NCI-H1694 (cell line): ENCODE measurements at regions not wholly inside any gene's neighbourhood (a gene's known extent, or its start where the extent isn't known, plus 50 kb on each side); places are given as distances from the start of the nearest gene placed in this dataset.
"Not testable (repeated sequence)": the region's sequence is repeated elsewhere in the genome, so short reads cannot be mapped to it uniquely, and the experiment has no call there.

Experiments
- DNase-seq: peaks from one replicate; lab custom pipeline; 2025; lab: John Stamatoyannopoulos, UW

- no peak for DNase-seq
Observed at GRCh38 chr2:184338771-184339170, 259.6 kb upstream of the ZNF804A start.

DNA sequence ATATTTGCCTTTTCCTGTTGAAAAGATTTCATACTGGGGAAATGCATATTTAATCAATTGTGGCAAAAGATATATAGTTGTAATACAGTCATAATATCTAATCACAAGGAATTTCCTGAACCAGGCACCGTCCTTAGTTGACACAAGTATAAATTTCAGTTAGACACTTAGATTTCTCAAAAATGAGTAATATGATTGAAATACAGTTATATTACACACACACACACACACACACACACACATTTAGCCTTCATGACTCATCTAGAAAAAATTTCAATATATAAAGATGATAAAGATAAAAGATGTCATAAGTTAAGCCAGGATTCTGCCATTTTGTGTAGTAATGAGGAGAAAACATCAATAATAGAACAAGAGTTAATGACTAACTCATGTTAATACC lies 258.4 kb upstream of the ZNF804A start:
- DNase-seq = no peak

DNA sequence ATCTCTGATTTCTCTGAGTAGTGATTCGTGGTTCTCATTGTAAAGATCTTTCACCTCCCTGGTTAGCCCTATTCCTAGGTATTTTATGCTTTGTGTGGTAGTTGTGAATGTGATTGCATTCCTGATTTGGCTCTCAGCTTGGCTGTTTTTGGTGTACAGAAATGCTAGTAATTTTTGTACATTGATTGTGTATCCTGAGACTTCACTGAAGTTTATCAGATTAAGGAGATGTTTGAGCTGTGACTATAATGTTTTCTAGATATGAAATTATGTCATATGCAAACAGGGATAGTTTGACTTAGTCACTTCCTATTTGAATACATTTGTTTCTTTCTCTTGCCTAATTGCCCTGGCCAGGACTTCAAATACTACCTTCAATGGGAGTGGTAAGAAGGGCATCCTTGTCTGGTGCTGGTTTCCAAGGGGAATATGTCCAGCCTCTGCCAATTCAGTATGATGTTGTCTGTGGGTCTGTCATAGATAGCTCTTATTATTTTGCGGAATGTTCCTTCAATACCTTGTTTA lies 251.9 kb upstream of the ZNF804A start:
- DNase-seq = no peak

DNA sequence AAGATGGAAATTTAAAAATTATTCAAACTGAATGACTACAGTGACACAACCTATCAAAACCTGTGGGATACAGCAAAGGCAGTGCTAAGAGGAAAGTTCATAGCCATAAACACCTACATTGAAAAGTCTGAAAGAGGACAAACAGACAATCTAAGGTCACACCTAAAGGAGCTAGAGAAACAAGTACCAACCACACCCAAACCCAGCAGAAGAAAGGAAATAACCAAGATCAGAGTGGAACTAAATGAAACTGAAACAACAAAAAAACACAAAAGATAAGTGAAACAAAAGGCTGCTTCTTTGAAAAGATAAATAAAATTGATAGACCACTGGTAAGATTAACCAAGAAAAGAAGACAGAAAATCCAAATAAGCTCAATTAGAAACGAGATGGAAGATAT lies 247.2 kb upstream of the ZNF804A start:
- DNase-seq = no peak

DNA sequence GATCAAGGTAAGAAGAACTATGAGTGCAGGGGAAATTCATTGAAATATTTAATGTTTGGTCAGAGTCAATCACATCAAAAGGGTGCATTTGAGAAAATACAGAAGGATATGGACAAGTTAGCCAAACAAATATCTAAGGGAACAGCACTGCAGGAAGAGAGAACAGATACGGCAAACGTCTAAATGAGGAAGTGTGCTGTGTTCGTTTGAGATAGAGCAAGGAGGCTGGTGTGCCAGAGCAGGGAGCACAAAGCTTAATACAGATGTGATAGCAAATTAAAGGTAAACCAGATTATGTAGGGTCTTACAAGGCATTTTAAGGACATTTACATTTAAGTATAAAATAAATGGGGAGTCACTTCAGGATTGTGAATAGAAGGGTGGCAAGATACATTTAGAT lies 241.3 kb upstream of the ZNF804A start:
- DNase-seq = no peak

DNA sequence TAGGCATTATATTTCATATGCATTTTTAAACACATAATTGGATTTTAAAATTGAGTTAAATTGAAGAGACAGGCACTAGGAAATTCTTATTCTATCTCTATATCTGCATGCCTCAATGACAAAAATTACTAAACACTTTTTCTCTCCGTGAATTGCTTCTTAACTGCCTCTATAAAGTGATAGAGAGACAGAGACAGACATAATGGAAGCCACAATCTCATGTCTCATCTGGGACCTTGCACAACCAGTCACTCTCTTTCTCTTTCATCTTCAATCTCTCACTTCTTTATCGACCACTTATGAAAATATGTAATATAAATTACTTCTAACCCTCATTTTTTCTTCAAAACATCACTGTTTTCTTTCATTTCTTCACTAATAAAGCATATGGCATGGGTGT lies 238.9 kb upstream of the ZNF804A start:
- no peak for DNase-seq

- no peak for DNase-seq
Observed at GRCh38 chr2:184363213-184363612, 235.1 kb upstream of the ZNF804A start.

DNA sequence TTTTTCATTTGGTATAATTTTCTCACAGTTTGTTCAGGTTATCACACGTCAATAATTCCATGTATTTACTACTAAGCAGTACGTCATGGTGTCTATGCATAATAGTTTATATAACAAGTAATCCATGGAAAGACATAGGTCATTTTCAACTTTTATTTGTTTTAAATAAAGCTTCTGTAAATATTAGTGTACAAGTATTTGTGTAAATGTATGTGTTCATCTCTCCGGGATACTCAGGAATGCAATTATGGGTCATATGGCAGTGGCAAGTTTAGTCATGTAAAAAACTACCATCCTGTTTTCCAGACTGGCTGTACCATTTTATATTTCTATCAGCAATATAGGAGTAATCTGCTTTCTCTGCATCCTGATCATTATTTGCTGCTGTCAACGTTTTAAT lies 231.1 kb upstream of the ZNF804A start:
- DNase-seq = no peak

DNA sequence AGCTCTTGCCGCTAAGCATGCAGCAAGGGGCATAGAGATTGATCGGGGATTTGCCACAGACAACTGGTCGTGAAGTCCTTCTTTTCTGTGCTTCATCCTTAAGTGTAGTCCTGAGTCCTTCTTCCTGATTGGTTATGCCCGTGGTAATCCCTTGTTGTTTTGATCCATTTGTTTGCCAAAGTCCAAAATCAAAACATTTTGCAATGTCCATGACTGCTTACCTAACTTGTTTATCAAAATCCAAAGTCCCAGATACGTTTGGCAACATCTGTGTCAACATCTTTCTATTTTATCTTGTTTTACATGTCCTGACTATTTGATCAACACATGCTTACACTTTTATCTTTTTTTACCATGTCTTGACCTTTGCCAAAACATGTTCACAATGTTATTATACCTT lies 229.0 kb upstream of the ZNF804A start:
- DNase-seq = no peak

DNA sequence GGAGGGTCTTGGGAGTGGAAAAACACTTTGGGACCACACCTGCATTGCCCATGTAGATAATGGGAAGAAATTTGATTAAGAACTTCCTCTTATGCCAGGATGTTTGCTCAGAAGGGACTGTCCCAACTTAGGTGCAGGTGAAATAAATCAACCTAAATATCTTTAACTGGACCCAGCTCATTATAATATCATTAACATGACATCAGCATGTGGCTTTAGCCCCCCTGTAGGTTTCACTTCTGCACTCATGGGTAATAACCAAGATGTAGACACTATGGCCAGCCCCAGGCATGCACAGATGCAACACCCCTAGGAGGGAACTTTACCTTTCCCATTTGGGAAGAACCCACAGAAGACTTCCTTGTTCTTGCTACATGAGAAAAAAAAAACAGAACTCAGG lies 227.4 kb upstream of the ZNF804A start:
- DNase-seq = no peak

- DNase-seq = no peak
Observed at GRCh38 chr2:184371641-184372040, 226.7 kb upstream of the ZNF804A start.

GRCh38 chr2:184372484-184372883 lies 225.8 kb upstream of the ZNF804A start:
- DNase-seq = no peak

DNA sequence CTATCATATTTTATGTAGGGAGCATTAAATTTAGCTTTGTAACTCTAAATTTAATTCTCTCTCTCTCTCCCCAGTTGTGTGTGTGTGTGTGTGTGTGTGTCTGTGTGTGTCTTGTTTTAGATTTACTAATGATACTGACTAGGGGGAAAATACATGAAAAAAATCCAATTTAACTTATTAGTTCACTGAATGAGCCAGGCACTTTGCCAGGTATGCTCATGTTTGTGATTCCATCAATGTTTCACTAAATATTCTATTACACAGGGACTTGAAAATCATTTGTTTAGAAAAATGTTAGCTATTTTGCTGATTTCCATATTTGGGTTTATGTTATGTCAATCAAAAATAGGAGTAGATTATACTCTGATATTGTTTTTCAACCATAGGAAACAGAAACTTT lies 203.7 kb upstream of the ZNF804A start:
- no peak for DNase-seq

DNA sequence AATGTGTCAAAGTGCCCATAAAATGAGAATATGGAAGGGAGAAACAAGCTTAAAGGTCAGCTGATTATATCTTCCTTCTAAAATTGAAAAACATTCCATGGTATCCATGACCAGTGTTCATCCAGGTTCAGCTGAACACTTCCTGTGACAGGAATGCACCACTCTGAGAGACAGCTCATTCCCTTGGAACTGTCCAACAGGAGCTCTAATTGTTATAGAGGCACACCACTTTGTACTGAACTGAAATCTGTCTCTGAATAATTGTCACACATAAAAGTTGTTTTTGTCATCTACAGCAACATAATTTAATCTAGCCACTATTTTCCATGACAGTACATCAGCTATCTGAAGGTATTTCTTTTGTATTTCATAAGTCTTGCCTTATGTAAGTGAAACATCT lies 195.9 kb upstream of the ZNF804A start:
- DNase-seq = no peak

- not testable (repeated sequence) for DNase-seq
Observed at GRCh38 chr2:184407041-184407630, 191.2 kb upstream of the ZNF804A start.

- no peak for DNase-seq
Observed at GRCh38 chr2:184410160-184410559, 188.2 kb upstream of the ZNF804A start.

DNA sequence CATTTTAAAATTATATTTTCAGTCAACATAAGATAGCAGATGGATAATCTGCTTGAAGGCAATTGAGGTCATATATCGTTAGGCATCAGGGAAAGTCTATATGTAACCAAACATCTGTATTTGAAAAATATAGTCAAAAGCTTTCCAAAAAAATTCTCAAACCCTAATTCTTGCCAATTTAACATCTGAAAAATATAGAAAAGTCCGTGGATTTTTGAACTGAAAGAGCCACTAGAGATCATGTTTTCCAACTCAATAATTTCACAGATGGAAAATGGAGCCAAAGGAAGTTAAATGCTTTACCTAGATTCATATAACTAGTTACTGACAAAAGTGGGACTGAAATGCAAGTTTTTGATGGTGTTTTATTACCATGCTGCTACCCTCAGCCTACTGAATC lies 185.1 kb upstream of the ZNF804A start:
- no peak for DNase-seq

GRCh38 chr2:184413671-184414229 lies 184.6 kb upstream of the ZNF804A start:
- DNase-seq = no peak

GRCh38 chr2:184416146-184416913 lies 182.0 kb upstream of the ZNF804A start:
- DNase-seq = no peak

GRCh38 chr2:184419744-184420143 lies 178.6 kb upstream of the ZNF804A start:
- DNase-seq = no peak

DNA sequence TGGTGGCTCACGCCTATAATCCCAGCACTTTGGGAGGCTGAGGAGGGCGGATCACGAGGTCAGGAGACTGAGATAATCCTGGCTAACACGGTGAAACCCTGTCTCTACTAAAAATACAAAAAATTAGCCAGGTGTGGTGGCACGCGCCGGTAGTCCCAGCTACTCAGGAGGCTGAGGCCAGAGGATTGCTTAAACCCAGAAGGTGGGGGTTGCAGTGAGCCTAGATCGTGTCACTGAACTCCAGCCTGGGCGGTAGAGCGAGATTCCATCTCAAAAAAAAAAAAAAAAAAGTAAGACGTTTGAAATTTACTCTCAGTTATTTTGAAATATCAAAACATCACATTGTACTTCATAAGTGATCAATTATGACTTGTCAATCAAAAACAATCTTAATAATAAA lies 176.9 kb upstream of the ZNF804A start:
- not testable (repeated sequence) for DNase-seq

GRCh38 chr2:184425083-184425482 lies 173.2 kb upstream of the ZNF804A start:
- no peak for DNase-seq

- DNase-seq = peak; percentile 28
Observed at GRCh38 chr2:184444217-184444616, 154.1 kb upstream of the ZNF804A start.
